DMS153 treated with DMSO at 0.1 percent for 48 hours (cell line): ENCODE measurements at regions not wholly inside any gene's neighbourhood (a gene's known extent, or its start where the extent isn't known, plus 50 kb on each side); places are given as distances from the start of the nearest gene placed in this dataset.

Source experiments
- DNase-seq: peaks from one replicate; lab custom pipeline; 2025; ENCODE audit not compliant: unreplicated experiment; lab: John Stamatoyannopoulos, UW

DNA sequence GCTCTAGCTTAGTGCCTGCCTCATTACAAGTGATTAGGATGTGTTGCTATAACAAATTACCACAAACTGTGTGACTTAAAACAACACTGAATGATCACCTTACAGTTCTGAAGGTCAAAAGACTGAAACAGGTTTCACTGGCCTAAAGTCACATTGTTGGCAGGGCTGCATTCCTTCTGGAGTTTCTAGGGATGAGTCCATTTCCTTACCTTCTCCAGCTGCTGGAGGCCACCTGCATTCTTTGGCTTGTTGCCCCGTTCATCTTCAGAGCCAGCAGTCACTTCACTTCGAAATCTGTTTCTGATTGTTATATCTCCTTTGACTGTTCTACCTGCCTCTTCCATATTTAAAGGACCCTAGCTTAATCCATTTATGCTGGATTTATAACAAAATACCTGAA is 69.4 kb upstream of the MTPN start:
- no peak for DNase-seq

DNA sequence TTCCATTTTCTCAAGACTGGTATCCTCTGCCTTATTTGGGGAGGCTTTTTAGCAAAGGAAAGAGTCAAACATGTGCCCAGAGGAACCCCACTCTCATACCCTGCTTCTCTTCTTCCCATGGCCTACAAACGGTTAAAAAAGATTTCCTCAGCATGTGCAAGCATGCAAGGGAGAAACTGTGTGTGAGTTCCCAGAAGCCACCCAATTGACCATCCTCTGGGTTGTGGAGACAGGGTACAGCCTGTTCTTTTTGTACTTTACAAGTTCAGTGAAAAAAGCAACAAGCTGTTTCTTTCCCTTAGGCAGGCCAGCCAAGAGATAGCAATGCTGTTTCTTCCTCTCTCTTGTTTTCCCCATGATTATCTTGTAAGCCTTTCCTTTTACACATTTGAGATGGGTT is 68.8 kb upstream of the MTPN start:
- no peak for DNase-seq

DNA sequence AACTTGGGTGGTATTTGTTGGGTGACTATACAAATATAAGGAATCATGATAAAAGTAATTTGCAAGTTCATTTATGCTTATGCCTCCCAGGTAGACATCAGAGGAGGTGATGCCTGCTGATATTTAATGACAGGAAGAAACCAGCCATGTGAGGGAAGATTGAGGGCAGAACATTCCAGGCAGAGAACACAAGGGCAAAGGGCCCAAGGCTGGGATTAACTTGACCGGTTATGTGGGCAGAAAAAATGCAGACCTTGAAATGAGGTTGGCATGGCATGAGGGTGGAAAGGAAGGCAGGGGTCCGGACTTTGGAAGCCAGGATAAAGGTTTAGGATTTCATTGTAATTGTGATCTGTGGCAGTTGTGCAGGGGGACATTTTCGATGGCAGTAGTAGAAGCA is 68.0 kb upstream of the MTPN start:
- DNase-seq: no peak

DNA sequence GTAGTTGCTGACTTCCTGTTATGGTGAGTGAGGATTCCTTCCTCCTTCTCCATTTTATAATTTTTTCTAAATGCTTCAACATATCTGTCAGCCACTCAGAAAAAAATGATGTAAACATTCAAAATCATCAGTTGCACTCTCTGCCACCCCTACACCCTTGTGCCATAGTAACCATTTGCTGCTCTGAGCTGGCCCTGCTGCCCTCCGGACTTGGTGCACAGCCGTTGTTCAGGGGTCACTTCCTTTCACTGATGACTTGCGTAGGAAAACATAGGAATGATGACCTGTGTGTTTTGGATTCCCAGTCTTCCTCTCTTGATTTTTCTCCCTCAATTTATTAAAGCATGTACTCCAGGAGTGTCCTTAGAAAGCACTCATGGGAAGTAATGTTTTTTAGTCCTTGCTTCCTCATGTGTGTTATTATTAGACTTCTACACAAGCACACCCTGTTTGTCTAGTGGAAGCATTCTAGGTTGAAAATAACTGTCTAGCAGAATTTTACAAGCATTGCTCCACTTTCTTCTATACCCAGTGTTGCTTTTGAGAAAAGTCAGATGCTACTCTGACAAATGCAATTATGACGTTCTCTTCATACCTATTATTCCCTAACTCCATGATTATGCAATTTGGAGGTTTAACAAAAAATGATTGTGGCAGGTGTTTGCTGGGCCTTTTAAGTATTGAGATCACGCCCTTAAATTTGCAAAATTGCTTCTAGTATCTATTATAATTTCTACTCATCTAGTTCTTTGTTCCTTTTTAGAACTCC is 62.6 kb upstream of the MTPN start:
- no peak for DNase-seq

- DNase-seq: no peak
Observed at GRCh38 chr7:136036336-136036735, 59.2 kb upstream of the MTPN start.

DNA sequence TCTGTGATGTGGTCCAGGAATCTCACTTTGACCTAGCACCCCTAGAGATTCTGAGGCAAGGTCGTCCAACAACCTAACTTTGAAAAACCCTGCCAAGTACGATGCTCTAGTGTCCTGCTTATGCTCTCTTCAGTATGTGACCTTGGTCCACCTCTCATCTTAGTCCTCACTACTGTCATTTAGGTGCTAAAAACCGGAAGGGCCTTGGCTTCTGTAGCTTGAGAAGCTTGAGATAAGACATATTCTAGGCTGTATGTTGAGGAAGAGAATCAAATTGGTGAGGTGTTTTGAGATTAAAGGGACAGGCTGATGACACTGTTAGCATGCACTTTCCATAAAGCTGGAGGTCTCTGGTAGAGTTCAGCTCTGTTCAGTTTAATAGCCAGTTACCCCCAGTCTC is 57.0 kb upstream of the MTPN start:
- DNase-seq: no peak

GRCh38 chr7:136033413-136034031 is 56.4 kb upstream of the MTPN start:
- DNase-seq: no peak

- DNase-seq: no peak
Observed at GRCh38 chr7:136030867-136031318, 53.7 kb upstream of the MTPN start.

- DNase-seq: no peak
Observed at GRCh38 chr7:136030330-136030729, 53.2 kb upstream of the MTPN start.

- DNase-seq: no peak
Observed at GRCh38 chr7:136027160-136027559, 50.0 kb upstream of the MTPN start.
